22Rv1 (cell line): ENCODE measurements at regions not wholly inside any gene's neighbourhood (a gene's known extent, or its start where the extent isn't known, plus 50 kb on each side); places are given as distances from the start of the nearest gene placed in this dataset.

ENCODE experiments used
- ZFX ChIP-seq: fragments of 450-650 bp; IDR thresholded peaks from 2 replicates; pipeline ENCODE4 v1.6.1; 2017; ENCODE audit warnings: antibody characterized with exemption, borderline replicate concordance
- TF ChIP-seq, protein P1 (sequence below): fragments of 450-650 bp; IDR thresholded peaks from 2 replicates; pipeline ENCODE4 v1.5.1; 2017; ENCODE audit warnings: mild to moderate bottlenecking

- TF ChIP-seq, protein P1, sequence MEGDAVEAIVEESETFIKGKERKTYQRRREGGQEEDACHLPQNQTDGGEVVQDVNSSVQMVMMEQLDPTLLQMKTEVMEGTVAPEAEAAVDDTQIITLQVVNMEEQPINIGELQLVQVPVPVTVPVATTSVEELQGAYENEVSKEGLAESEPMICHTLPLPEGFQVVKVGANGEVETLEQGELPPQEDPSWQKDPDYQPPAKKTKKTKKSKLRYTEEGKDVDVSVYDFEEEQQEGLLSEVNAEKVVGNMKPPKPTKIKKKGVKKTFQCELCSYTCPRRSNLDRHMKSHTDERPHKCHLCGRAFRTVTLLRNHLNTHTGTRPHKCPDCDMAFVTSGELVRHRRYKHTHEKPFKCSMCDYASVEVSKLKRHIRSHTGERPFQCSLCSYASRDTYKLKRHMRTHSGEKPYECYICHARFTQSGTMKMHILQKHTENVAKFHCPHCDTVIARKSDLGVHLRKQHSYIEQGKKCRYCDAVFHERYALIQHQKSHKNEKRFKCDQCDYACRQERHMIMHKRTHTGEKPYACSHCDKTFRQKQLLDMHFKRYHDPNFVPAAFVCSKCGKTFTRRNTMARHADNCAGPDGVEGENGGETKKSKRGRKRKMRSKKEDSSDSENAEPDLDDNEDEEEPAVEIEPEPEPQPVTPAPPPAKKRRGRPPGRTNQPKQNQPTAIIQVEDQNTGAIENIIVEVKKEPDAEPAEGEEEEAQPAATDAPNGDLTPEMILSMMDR, result no peak
- TF ChIP-seq ZFX, result no peak
Measured at GRCh38 chr5:174464504-174465165, 259.7 kb upstream of the MSX2 start.
